M059J (cell line): ENCODE measurements at regions not wholly inside any gene's neighbourhood (a gene's known extent, or its start where the extent isn't known, plus 50 kb on each side); places are given as distances from the start of the nearest gene placed in this dataset.
"Not testable (repeated sequence)": the region's sequence is repeated elsewhere in the genome, so short reads cannot be mapped to it uniquely, and the experiment has no call there.

Experiments
- DNase-seq: peaks from one replicate; pipeline ENCODE4 v3.0.0-alpha.2; 2012; ENCODE audit warnings: low read depth

DNA sequence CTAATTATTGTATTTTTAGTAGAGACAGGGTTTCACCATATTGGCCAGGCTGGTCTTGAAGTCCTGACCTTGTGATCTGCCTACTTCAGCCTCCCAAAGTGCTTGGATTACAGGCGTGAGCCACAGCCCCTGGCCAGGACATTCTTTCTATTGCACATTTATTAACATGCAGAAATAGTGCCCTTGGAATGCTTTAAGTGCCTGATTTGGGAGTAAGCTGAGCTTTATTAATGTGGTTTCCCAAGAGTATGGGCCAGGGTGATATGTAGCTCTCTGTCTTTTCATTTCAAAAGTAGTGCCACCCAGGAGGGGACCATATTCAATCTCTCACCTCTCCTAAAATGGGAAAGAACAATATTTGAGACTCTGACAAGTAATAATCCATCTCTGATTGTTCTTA lies 970.7 kb downstream of the KCNMA1 start:
- no peak for DNase-seq

DNA sequence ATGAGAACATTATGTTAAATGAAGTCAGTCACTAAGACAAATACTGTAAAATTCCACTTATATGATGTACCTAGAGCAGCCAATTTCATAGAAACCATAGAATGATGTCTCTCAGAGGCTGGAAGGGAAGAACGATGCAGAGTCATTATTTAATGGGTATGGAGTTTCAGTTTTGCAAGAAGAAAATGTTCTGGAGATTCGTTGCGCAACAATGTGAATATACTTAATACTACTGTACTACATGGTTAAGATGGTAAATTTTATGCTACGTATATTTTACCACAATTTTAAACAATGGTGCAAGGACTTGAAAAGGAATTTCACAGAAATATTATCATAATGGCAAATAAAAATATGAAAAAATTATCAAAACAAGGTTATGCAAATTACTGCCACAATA lies 972.6 kb downstream of the KCNMA1 start:
- DNase-seq = no peak

DNA sequence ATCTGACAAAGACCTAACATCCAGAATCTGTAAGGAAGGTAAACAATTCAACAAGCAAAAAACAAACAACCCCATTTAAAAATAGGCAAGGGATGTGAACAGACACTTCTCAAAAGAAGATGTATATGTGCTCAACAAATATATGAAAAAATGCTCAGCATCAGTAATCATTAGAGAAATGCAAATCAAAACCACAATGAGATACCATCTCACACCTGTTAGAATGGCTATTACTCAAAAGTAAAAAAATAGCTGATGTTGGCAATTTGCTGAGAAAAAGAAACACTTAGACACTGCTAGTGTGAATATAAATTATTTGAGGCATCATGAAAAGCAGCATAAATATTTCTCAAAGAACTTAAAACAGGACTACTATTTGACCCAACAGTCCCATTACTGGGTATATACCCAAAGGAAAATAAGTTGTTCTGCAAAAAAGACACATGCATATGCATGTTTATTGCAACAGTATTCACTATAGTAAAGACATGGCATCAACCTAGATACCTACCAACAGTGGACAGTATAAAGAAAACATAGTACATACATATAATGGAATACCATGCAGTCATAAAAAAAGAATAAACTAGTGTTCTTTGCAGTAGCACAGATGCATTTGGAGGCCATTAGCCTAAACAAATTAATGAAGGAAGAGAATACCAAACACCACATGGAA lies 980.1 kb downstream of the KCNMA1 start:
- no peak for DNase-seq

DNA sequence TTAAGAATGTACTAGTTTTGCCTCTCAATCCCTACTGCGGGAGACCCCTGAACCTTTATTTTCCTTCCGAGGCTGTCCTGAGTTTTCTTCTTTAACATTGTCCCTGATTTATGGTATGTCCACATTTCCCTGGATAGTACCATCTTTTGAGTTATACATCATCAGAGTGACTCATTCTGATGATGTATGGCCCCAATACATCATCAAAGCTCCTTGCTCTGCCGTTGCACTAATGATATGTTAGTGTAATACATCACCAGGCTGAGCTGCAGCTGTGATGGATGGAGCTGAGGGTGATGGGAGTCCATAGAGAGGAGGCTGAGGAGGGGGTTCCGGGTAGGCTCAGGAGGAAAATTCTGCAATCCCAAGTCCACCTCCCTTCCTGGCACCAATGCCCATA lies 986.5 kb downstream of the KCNMA1 start:
- DNase-seq = no peak

DNA sequence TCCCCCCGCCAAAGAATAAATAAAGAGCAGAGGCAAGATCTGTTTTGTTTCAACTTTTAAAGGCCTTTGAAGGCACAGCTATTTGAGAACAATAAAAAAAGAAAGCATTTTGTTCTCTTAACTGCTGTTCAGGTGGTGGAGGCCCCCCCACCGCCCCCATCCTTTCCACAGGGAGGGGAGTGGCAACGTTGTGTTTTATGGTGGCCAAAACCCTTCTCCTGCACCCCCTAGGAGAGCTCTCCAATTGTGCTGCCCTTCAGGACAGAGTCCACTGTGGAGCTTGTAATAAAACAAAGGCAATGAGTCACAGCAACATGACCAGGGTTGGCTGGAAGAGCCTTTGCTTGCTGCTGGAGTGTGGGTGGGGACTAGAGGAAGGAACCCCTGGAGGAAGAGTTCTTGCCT lies 987.9 kb downstream of the KCNMA1 start:
- DNase-seq = peak; percentile 60

DNA sequence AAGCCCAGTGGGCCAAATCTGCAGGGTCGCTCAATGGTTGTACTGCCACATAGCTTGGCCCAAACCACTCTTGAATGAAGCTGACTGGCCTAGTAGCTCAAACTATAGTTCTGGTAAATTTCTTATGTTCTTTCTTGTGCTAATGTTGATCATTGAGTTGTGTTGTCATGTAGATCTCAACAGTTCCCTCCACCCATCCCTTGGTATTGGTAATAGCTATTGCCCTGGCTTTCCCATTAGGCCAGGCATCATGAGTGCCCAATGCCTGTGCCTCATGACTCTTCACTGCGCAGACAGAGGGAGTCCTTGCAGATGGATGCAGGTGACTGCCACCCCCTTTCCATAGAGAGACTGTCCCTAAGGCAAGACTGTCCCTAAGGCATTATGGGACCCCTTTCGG lies 988.4 kb downstream of the KCNMA1 start:
- DNase-seq = no peak

DNA sequence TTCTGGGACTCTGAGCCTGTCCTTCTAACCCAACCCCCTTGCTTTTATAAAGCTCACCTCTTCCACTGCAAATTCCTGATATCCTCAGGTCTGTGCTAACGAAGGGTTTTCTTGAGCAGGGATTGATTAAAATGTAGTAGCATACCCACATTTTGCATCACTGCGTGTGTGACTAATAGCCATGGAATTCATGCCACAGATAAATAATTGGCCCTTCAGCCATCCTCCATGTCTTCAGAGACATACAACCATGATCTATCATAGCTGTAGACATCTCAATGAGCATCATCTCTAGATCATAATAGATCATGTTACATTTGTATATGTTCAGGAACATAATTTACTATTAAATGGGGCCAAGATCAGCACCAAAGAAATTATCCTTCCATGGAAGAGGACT lies 990.3 kb downstream of the KCNMA1 start:
- DNase-seq = peak; percentile 48

DNA sequence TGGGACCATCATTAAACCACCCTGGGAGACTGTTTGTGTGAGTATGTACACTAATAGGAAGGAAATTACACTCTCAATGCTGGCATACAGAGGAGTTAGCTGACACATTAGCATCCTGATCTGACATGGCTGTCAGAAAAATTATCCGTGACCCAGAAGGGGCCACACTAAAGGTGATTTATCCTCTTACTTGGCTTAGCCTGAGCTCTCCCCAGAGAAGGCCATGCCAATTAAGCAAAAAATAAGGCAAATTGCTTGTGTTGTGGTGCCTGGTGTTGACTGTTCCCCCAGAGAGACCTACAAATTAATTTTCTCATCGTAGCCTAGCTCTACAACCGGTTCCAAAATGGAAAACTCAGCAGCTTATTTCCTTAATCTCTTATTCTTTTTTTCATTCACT lies 992.3 kb downstream of the KCNMA1 start:
- DNase-seq = no peak

DNA sequence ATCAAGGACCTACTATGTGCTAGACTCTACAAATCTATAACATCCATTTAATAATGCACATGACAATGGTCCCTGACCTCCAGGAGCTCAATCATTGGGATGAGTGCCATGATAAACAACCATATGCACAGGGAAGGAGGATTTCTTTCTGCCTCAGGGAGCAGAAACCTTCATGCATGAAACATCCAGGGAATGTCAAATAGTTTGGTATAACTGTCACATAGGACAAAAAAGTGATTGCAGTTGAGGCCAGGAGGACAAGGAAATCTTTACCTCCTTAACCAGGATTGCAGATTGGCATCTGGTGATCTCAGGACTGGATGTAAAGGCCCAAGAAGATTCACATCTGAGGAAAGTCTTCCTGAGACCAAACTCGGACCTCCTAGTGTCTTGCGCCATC lies 993.1 kb downstream of the KCNMA1 start:
- DNase-seq = peak; percentile 19

DNA sequence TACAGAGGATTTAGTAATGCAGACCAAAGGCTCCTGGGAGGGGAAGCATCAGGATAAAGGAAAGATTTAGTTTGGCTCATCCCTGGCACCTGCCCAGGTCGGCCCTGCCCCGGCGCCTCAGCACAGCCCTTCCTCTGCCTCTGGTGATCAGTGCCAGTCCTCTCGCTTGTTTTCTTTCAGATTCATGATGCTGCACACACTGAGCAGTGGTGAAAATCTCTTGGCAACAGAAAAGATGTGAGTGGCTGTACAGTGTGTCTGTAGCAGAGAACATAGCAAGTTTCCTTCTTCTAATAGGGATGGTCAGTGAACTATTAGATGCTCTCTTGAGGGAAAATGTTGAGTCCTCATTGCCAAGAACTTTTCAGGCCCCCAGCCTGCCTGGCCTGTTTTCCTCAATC lies 994.1 kb downstream of the KCNMA1 start:
- DNase-seq = no peak

DNA sequence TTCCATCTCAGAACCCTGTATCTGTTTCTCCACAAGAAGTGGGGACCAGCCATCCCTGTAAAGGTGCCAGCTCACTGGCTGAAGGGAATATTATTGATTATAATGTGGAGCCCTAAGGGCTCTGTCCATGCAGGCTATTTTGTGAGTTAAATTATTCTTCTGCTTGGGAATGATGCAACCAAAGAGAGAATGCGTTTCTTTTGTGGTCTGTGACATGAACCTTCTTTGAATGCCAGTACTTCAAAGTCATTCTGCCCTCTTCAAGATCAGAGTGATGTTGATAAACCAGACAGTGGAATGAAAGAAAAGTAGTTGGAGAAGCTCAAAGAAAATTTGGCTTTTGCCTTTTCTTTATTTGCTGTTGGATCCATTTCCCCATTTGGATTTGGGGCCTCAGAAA lies 995.2 kb downstream of the KCNMA1 start:
- DNase-seq = no peak

DNA sequence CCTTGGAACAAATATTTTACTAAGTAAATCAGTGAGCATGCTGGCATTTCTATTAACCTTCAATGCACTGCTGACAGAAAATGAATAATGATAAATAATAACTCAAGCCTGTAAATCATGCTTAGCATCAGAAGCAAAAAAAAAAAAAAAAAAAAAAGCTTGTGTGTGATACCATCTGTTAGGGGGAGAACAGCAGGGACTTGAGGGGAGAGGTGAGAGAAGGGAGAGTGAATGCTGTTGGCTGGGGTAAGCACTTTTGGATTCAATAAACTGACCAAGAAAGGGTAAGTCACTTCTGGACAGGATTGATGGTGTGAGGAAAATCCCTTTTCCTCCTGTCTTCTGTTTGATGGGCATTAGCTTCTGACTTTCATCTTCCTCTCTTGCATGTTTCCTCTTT lies 996.4 kb downstream of the KCNMA1 start:
- no peak for DNase-seq

DNA sequence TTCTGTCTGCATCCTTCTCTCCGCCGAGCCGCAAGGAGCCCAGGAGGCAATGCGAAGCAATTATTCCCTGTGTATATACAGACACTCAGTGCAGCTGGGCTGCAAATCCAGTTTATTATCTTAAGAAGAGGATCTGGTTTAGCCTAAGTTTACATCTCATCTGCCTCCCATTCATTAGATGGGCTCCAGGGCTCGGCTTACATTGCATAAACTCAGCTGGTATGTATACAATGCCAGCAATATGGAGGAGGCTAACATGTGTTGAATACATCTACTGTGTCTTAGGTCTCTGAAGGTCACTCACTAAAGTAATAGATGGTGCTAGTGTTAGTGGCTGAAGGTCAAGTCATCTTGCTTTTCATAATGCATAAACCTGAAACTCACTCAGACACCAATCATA lies 996.8 kb downstream of the KCNMA1 start:
- no peak for DNase-seq

DNA sequence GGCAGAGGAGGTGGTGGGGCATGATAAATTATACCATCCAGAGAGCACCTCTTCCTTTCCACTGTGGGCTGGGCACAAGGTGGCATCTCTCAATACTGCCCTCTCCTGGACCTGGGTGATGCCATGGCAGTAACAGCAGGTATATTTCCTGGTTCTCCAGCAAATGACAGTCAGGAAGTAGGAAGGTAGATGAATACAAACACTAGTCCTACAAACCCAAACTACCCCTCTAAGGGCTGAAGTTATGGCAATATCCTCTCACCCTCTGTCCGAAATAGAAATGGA lies 1004.9 kb downstream of the KCNMA1 start:
- peak; percentile 70 for DNase-seq

DNA sequence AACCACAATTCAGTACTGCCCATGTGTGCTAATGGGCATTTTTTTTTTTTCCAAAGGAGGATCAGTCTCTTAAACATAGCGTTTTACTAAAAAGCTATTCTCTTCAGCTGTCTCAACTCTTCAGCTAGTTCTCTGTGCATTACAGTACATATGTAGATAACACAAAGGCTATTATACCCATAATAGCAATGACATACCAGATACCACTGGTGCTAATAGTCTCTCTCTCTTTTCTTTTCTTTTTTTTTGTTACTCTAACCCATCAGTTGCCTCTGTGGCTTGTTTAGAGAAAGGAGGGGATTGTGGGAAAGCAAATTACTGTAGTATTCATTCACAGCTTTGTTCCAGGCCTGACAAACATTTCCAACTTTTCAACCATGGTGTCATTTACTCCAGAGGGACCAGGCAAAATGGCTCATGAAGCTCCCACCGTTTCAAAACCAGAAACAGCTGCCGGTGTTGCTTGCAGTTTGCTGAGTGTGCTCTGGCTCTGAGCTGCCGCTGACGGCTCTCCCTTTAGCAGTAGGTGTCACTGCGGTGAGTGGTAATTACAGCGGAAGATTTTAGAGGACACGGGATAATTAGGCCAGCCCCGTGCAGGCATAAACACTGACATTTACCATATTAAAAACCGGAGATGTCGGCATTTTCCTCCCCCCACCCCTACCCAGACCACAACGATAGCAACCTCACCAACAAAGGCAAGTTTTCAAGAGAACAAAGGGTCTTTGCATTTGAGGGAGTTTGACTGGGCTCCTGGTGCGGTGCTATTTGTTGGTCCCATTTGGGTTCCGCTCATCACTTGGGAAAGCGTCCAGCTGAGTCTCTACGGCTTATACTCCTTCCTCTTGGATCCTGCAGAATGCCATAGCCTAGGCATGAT lies 1005.5 kb downstream of the KCNMA1 start:
- DNase-seq = peak; percentile 20

DNA sequence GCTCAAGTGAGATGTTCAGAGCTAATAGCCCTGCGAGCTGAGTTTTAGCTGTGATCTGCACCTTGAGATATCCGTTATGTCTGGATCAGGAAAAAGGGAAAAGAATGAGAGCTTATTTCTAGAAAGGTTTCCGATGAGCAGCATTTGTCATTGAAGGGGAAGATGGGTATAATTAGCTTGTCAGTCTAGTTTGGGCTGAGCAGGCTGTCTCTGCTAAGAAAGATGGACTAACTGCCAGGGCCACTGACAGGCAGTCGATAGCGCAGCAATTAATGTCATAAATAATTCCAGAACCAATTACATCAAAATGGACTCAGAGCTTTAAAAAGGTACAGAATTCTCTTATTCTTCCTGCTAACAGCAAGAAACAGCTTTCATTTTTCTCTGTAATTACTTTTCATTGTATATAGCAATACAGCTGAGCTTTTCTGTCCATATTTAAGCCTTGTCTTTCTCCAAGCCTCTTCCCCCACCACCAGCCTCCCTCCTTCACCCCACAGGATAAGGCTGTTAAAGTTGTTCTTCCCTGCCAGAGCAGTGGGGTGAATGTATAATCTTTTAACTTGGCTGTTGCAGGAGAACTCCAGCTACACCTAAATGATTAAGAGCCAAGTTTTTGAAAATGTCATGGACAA lies 1006.5 kb downstream of the KCNMA1 start:
- no peak for DNase-seq

DNA sequence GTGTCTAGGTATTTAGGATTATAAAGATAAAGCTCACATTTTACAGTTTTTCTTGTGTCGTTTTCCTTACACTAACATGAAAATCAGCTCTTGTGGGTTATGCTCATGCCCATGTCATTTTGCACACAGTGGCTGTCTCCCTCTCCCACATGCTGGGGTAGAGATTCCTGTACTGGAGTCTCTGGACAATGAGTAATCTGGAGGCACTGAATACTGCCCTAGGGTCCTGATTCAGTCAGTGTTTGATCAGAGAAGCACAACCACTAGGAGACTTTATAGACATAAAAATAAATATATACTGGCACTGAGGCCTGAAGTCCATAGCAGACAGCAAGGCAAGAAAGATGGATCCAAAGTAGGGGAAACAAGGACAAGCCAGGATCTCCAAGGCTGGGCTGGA lies 1008.8 kb downstream of the KCNMA1 start:
- peak; percentile 57 for DNase-seq

DNA sequence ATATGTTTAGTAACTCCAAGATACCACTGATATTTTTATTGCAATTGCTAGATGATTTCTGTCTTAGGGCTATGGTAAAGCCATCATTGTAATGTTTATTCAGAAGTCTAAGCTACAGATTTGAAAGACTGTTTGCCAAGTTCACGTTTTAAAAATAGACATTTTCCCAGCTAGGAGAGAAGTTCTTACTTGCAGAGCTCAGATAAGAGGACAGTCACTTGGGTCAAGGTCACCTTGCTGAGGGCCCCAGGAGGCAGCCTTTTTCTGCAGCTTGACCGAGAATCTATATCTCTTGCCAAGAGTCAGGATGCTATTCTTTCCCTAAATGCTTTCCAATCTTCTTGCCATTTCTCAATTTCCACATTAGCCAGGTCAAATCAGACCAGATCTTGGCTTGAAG lies 1011.2 kb downstream of the KCNMA1 start:
- no peak for DNase-seq

DNA sequence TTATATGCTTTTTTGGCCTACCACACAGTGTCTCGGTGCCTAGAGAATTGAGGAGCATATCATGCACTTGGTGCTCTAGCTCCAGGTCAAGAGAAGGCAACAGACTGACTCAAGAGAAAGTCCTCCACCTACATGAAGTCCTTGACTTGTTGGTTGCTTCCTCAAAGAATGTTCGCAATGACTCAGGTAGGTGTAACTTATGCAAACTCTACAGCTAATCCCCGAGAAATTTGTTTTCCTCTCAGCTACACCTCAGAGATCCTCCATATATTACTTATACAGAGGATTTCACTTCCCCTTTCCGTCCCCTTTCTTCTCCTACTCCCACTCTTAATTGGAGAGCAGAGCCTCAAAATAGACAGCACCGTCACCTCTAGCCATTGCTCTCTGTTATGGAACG lies 1013.1 kb downstream of the KCNMA1 start:
- no peak for DNase-seq

DNA sequence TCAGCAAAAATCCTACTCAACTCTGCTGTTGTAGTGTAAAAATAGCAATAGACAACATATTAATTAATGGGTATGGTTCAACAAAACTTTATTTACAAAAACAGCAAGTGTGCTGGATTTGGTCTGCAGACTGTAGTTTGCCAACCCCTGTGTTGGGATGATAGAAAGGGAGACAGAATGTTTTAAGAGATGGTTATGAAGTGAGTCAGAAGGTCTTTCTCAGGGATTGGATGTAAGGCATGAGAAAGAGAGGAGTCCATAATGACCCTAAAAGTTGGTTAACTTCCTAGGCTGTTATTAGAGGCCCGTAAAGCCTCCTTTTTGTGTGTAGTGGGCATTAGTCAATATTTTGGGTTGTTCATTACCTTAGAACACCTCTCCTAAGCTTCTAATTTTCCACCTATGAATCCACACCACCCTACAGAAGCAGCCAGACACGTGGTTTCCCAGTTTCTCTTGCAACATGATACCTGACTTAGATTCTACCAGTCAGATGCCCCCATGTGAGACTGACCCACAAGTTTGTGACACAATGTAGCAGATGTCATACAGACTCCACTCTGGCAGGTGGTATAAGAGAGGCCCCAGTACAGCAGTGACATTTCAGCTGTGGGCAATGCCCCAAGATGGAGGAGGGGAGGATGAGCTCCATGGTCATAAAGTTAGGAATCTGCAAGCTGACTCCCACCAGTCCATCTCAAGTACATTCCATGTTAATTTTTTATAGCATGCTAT lies 1015.6 kb downstream of the KCNMA1 start:
- peak; percentile 20 for DNase-seq

DNA sequence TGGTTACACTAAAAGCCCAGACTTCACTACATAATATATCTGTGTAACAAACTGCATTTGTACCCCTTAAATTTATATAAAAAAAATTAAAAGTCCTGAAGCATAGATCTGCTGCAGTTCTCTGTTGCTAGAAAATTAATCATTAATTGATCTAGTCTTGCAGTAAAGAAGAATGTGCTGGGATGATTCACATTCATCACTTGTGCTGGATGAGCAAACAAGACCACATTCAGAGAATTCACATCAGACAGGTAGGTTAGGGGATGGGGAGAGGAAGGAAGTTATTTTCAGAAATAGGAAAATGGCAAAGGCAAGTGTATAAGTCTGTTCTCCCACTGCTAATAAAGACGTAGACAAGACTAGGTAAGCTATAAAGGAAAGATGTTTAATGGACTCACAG lies 1019.0 kb downstream of the KCNMA1 start:
- DNase-seq = no peak

DNA sequence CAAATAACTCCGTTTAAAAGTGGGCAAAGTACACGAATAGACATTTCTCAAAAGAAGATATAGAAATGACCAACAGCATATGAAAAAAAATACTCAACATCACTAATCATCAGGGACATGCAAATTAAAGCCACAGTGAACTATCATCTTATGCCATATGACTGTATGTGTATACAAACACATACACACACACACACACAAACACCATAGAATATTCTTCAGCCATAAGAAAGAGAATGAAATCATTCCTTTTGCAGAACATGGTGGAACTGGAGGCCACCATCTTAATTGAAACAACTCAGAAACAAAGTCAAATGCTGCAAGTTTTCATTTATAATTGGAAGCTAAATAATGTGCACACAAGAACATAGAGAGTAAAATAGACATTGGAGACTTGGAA lies 1019.4 kb downstream of the KCNMA1 start:
- no peak for DNase-seq

DNA sequence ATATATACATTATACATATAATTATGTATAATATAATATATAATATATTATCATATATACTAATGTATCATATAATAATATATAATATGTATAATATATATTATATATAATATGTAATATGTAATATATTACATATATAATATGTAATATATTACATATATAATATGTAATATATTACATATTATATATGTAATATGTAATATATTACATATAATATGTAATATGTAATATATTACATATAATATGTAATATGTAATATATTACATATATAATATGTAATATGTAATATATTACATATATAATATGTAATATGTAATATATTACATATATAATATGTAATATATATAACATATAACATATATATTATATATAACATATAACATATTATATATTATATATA lies 1020.9 kb downstream of the KCNMA1 start:
- not testable (repeated sequence) for DNase-seq
